Pulmonary artery endothelial cell (primary cell): ENCODE measurements at regions not wholly inside any gene's neighbourhood (a gene's known extent, or its start where the extent isn't known, plus 50 kb on each side); places are given as distances from the start of the nearest gene placed in this dataset.

Experiments used
- DNase-seq: peaks from one replicate; pipeline ENCODE4 v3.0.0-alpha.2; 2011; ENCODE audit warnings: low read depth, low spot score

- no peak for DNase-seq
Measured at GRCh38 chr21:16353764-16354163, 624.0 kb downstream of the USP25 start.

GRCh38 chr21:16357994-16358393 is 628.2 kb downstream of the USP25 start:
- no peak for DNase-seq

GRCh38 chr21:16358784-16359183 is 629.0 kb downstream of the USP25 start:
- DNase-seq: no peak

DNA sequence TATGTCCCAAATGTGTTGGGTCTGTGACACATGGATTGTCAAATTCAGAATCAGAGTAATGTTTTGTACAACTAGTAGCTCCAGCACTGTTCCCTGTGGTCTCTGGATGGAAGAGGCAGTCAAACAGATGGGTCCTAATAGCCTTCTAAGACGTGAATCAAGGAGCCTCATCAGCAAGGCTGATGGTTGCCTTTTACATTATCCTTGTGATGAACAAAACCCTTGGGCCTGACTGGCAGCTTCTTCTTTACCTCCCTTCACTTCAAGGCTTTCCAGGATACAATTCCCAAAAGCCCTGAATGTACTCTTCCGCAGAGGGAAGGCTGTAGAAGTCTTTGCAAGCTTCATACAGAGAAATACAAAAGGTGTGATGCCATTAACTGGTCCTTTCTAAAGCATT is 633.3 kb downstream of the USP25 start:
- no peak for DNase-seq

DNA sequence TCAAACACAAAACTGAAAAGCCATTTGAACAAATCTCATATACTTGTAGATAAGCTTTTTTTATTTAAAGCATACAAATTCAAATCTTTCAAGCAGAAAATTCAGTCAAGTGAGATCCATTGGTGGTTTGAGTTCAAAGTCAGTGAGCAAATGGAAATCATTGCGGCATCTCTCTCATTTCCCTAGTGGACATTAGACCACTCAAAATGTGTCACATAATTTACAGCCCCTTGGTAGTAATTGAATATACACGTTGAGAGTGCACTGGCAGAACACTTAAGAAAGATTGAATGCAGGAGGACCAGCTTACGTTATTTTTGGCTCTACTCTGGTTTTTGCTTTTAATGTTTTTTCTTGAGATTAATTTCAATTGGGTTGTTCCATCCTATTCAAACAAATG is 633.7 kb downstream of the USP25 start:
- no peak for DNase-seq

DNA sequence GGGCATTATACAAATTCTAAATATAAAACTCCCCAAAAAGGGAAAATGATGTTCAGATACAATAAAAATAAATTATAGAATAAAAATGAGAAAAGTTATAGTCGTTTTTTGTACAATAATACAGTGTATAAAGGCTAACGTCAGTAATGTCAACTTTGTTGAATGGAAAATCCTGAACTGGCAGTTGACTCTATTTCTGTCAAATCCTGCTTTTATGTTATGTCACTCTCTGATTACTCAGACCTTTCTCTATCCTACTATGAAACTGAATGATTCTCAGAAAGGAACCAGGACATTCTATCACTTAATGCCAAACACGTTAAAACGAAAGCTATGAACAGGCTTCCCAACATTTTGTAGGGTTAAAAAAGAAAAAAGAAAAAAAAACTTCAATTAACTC is 636.4 kb downstream of the USP25 start:
- DNase-seq: no peak

GRCh38 chr21:16367079-16367478 is 637.3 kb downstream of the USP25 start:
- no peak for DNase-seq

DNA sequence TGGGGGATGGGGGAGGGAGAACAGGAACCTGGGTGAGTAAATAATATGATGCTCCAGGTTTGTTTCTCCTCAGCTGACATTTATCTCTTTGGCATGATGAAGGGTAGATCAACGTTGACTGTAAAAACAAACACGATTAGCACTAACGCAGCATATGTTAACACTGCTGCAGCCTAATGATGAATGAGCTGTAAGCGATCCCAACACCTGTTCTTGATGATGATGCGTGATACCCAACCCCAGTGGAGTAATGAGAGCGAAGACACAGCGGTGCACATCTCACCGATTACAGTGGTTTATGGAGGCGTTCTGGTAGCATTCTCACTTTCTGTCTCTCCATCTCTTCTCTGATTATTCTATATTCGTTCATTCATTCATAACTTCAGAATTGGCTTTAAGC is 640.4 kb downstream of the USP25 start:
- no peak for DNase-seq

DNA sequence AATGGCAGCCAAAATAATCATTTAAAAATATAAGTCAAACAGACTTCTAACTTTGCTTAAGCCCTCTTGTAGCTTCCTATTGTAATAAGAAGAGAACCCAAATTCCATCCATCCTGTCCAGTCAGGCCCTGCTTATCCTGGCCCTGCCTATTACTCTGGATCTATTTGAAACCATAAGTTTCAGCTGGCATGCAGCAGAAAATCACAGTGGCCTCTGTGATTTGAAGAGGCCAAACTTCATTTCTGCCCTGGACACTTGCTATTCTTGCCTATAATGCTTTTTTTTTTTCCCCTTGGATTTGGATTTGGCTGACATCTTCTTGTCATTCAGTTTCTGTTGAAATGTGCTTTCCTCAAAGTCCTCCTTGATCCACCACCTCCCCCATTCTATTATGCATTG is 642.8 kb downstream of the USP25 start:
- DNase-seq: no peak

GRCh38 chr21:16376673-16377072 is 646.9 kb downstream of the USP25 start:
- DNase-seq: no peak

DNA sequence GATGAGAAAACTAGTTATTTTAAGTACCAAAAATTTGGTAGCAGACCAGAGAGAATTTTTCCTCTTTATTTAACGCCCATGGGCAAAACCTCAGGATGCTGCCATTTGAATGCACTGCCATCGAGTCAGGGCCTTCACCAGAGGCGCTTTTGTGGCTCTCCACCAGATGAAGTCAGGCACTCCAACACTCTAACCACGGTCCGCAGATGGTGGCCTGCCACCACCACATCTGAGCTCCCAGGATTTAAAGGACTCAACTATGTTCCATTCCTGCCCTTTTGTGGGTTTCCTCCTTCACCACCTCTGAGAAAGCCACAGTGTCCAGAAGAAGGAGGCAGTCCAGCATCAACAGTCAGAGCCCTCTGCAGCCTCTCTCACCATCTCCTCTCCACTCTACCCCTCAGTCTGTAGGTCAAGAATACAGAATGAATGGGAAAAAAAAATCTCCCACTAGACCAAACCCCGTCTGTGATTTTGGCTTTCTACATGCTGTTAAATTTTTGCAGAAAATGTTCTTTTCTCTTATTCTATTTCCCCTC is 647.4 kb downstream of the USP25 start:
- no peak for DNase-seq

- DNase-seq: no peak
Measured at GRCh38 chr21:16377857-16378256, 648.1 kb downstream of the USP25 start.

DNA sequence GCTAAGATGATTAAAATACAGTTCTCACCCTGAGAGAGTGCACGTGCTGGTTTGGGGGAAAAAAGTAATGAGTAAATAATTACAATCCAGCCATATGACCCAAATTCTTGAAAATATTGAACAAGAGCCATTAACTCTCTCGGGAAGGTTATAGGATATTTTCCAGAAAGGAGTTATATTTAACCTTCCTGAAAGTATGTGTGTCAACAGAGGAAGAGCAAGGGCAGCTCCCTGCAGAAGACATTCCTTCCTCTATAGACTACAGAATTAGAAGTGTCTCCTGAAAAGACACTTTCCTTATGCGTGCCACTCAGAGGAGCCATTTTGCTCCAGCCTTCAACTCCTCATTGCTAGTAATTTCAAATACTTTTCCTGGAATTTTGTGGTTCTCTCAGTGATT is 648.7 kb downstream of the USP25 start:
- DNase-seq: no peak

GRCh38 chr21:16388291-16388690 is 658.5 kb downstream of the USP25 start:
- DNase-seq: no peak

DNA sequence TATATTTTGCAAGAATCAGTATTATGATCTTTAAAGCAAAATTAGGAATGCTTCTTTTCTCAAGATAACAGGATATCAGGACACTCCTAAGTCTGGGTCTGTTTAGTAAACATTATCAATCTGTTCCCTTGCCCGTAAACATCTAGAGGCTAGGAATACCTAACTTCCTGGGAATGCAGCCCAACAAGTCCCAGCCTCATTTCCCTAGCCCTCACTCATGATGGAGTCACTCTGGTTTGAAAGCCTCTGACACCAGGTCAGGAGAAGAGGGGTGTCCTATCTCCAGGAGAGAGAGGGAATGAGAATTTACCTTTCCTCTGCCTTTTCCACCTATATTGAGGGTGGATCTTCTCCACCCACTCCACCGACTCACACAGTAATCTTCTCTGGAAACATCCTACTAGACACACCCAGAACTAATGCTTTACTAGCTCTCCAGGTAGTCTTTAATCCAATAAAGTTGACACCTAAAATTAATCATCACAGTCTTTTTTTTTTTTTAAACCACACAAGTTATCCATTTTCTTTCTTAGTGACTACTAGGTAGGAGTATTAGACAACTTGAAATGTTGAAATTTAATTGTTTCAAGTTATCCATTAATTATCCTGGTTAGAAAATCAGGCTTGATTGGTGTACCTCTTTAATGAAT is 659.3 kb downstream of the USP25 start:
- DNase-seq: no peak

- no peak for DNase-seq
Measured at GRCh38 chr21:16389643-16390042, 659.9 kb downstream of the USP25 start.

DNA sequence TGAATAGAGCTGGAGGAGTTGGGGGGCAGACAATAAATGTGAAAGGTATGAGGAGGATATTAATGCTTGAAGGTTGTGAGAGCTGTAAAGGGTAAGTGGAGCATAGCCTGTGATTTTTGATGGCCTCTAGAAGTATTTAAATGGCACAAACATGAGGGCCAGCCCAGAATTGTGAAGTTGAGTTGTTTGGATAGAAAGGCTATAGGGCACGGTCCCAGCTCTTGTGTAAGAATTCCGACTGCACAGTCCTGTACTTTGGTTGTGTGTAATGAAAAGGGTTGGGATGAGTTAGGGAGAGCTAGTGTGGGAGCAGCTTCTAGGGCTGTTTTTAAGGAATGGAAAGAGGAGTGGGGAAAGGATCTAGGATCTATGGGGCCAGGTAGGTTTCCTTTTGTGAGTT is 665.5 kb downstream of the USP25 start:
- DNase-seq: no peak

GRCh38 chr21:16402752-16403151 is 673.0 kb downstream of the USP25 start:
- DNase-seq: no peak

GRCh38 chr21:16404776-16405175 is 675.0 kb downstream of the USP25 start:
- no peak for DNase-seq

GRCh38 chr21:16406355-16406754 is 676.6 kb downstream of the USP25 start:
- DNase-seq: no peak

GRCh38 chr21:16407403-16408240 is 677.8 kb downstream of the USP25 start:
- DNase-seq: no peak

DNA sequence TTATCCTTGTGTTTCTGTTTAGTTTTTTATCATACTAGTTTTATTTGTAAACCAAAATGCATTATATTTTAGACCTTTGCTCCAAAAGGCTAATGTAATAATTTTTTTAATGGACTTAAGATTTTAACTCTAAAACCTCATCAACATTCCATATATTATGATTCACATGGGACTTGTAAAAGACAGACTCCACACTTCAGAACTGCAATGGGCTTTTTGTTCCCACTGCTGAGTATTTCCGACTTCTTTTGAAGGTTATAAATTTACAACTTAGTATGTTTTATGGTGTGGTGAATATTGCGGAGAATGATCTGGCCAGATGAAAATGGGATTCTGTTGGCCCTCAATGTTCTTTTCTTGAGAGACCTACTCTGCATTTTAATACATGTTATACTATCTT is 678.5 kb downstream of the USP25 start:
- no peak for DNase-seq

DNA sequence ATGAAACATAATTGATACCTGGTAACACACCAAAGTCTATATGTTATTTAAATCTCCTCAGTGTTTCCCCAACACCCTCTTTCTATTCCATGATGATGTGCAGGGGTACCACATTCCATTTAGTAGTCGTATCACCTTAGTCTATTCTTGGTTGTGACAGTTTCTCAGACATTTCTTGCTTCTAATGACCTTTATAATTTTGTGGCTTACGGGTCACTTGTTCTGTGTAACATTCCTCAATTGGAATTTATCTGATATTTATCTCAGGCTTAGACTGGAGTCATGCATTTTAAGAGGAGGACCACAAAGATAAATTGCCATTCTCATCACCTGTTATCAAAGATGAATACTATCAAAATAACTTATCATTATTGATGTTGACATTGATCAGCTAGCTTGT is 679.6 kb downstream of the USP25 start:
- no peak for DNase-seq
